ENCODE measurements at regions not wholly inside any gene's neighbourhood (a gene's known extent, or its start where the extent isn't known, plus 50 kb on each side); places are given as distances from the start of the nearest gene placed in this dataset.

GRCh38 chr5:9832921-9833320 lies 202.8 kb upstream of the TAS2R1 start:
- Mint-ChIP-seq H3K9me3 (peaks cover 0 to 4% (median 0%) of the 10 kb centered on the region in 11 donors), H3K36me3 (no peaks in the 10 kb centered on the region), H3K4me1 (no peaks in the 10 kb centered on the region), H3K4me3 (no peak overlapping the region), H3K27ac (no peak overlapping the region), H3K27me3 (peaks cover 0 to 10% (median 0%) of the 10 kb centered on the region in 5 donors)
- no peak for ATAC-seq
- Histone ChIP-seq H3K27me3 (ENCODE audit: control insufficient read depth in 2 of 2, insufficient read depth in 2 of 2, low read length in 2 of 2) (no peaks in the 10 kb centered on the region), H3K36me3 (ENCODE audit: control insufficient read depth in 2 of 3, insufficient read depth in 3 of 3, low read length in 3 of 3) (no peaks in the 10 kb centered on the region), H3K27ac (ENCODE audit: low read depth, low read length) (no peak overlapping the region), H3K9me3 (ENCODE audit: control insufficient read depth in 2 of 3, low read length in 3 of 3) (no peaks in the 10 kb centered on the region), H3K4me3 (ENCODE audit: low read length) (no peak overlapping the region), H3K4me1 (ENCODE audit: control insufficient read depth in 2 of 2, insufficient read depth in 2 of 2, low read length in 2 of 2) (no peaks in the 10 kb centered on the region)
- DNase-seq, result no peak
- POLR2A ChIA-PET, result no interaction called here
- CTCF ChIA-PET, result no interaction called here
- intact Hi-C loops (cut with micrococcal nuclease), result no loop called here

- no peak for DNase-seq
- no peak for ATAC-seq
- Histone ChIP-seq H3K4me3 (ENCODE audit: low read length) (no peak overlapping the region), H3K27ac (ENCODE audit: low read depth, low read length) (no peak overlapping the region), H3K36me3 (ENCODE audit: control insufficient read depth in 2 of 3, insufficient read depth in 3 of 3, low read length in 3 of 3) (no peaks in the 10 kb centered on the region), H3K4me1 (ENCODE audit: control insufficient read depth in 2 of 2, insufficient read depth in 2 of 2, low read length in 2 of 2) (no peaks in the 10 kb centered on the region), H3K9me3 (ENCODE audit: control insufficient read depth in 2 of 3, low read length in 3 of 3) (no peaks in the 10 kb centered on the region), H3K27me3 (ENCODE audit: control insufficient read depth in 2 of 2, insufficient read depth in 2 of 2, low read length in 2 of 2) (no peaks in the 10 kb centered on the region)
- no peaks in the 10 kb centered on the region for H3K36me3 Mint-ChIP-seq
- intact Hi-C loops (cut with micrococcal nuclease), result no loop called here
- H3K27ac Mint-ChIP-seq, result no peak overlapping the region
- H3K4me1 Mint-ChIP-seq, result no peaks in the 10 kb centered on the region
- H3K9me3 Mint-ChIP-seq, result peaks cover 0 to 7% (median 0%) of the 10 kb centered on the region in 11 donors
- no peak overlapping the region for H3K4me3 Mint-ChIP-seq
- CTCF ChIA-PET, result no interaction called here
- peaks cover 0 to 15% (median 0%) of the 10 kb centered on the region in 5 donors for H3K27me3 Mint-ChIP-seq
- POLR2A ChIA-PET, result no interaction called here
Measured at GRCh38 chr5:9831823-9832222, 201.7 kb upstream of the TAS2R1 start.

- ATAC-seq, result no peak
- Histone ChIP-seq H3K27me3 (ENCODE audit: control insufficient read depth in 2 of 2, insufficient read depth in 2 of 2, low read length in 2 of 2) (no peaks in the 10 kb centered on the region), H3K27ac (ENCODE audit: low read depth, low read length) (no peak overlapping the region), H3K4me3 (ENCODE audit: low read length) (no peak overlapping the region), H3K4me1 (ENCODE audit: control insufficient read depth in 2 of 2, insufficient read depth in 2 of 2, low read length in 2 of 2) (no peaks in the 10 kb centered on the region), H3K36me3 (ENCODE audit: control insufficient read depth in 2 of 3, insufficient read depth in 3 of 3, low read length in 3 of 3) (no peaks in the 10 kb centered on the region), H3K9me3 (ENCODE audit: control insufficient read depth in 2 of 3, low read length in 3 of 3) (no peaks in the 10 kb centered on the region)
- Mint-ChIP-seq H3K4me1 (no peaks in the 10 kb centered on the region), H3K27me3 (peaks cover 0 to 15% (median 0%) of the 10 kb centered on the region in 5 donors), H3K27ac (no peak overlapping the region), H3K4me3 (no peak overlapping the region), H3K36me3 (no peaks in the 10 kb centered on the region), H3K9me3 (peaks cover 0 to 8% (median 0%) of the 10 kb centered on the region in 11 donors)
- no peak for DNase-seq
- CTCF ChIA-PET, result no interaction called here
- intact Hi-C loops (cut with micrococcal nuclease), result no loop called here
- POLR2A ChIA-PET, result no interaction called here
Measured at GRCh38 chr5:9830184-9830583, 200.0 kb upstream of the TAS2R1 start.

GRCh38 chr5:9829621-9830020 lies 199.5 kb upstream of the TAS2R1 start:
- H3K4me1 ChIP-seq (ENCODE audit: control insufficient read depth in 2 of 2, insufficient read depth in 2 of 2, low read length in 2 of 2), result no peaks in the 10 kb centered on the region
- Mint-ChIP-seq H3K27ac (no peak overlapping the region), H3K9me3 (peaks cover 0 to 8% (median 0%) of the 10 kb centered on the region in 11 donors), H3K4me1 (no peaks in the 10 kb centered on the region), H3K27me3 (peaks cover 0 to 15% (median 0%) of the 10 kb centered on the region in 5 donors), H3K4me3 (no peak overlapping the region), H3K36me3 (no peaks in the 10 kb centered on the region)
- no peaks in the 10 kb centered on the region for H3K36me3 ChIP-seq (ENCODE audit: control insufficient read depth in 2 of 3, insufficient read depth in 3 of 3, low read length in 3 of 3)
- no peaks in the 10 kb centered on the region for H3K27me3 ChIP-seq (ENCODE audit: control insufficient read depth in 2 of 2, insufficient read depth in 2 of 2, low read length in 2 of 2)
- ChIA-PET POLR2A (no interaction called here), CTCF (no interaction called here)
- intact Hi-C loops (cut with micrococcal nuclease), result no loop called here
- ATAC-seq (no peak), DNase-seq (no peak)
- no peak overlapping the region for H3K4me3 ChIP-seq (ENCODE audit: low read length)
- H3K9me3 ChIP-seq (ENCODE audit: control insufficient read depth in 2 of 3, low read length in 3 of 3), result no peaks in the 10 kb centered on the region
- no peak overlapping the region for H3K27ac ChIP-seq (ENCODE audit: low read depth, low read length)

GRCh38 chr5:9820691-9821449 lies 190.7 kb upstream of the TAS2R1 start:
- H3K4me1 ChIP-seq (ENCODE audit: control insufficient read depth in 2 of 2, insufficient read depth in 2 of 2, low read length in 2 of 2), result no peaks in the 10 kb centered on the region
- CTCF ChIA-PET, result no interaction called here
- no peaks in the 10 kb centered on the region for H3K9me3 ChIP-seq (ENCODE audit: control insufficient read depth in 2 of 3, low read length in 3 of 3)
- peaks cover 0 to 4% (median 0%) of the 10 kb centered on the region in 5 donors for H3K27me3 Mint-ChIP-seq
- H3K4me3 Mint-ChIP-seq, result no peak overlapping the region
- intact Hi-C loops (cut with micrococcal nuclease), result no loop called here
- POLR2A ChIA-PET, result no interaction called here
- DNase-seq, result no peak
- no peaks in the 10 kb centered on the region for H3K27me3 ChIP-seq (ENCODE audit: control insufficient read depth in 2 of 2, insufficient read depth in 2 of 2, low read length in 2 of 2)
- H3K27ac Mint-ChIP-seq, result no peak overlapping the region
- H3K4me1 Mint-ChIP-seq, result peaks cover 0 to 2% (median 0%) of the 10 kb centered on the region in 7 donors
- no peaks in the 10 kb centered on the region for H3K36me3 Mint-ChIP-seq
- no peak for ATAC-seq
- H3K9me3 Mint-ChIP-seq, result peaks cover 0 to 8% (median 1%) of the 10 kb centered on the region in 11 donors
- H3K27ac ChIP-seq (ENCODE audit: low read depth, low read length), result no peak overlapping the region
- H3K4me3 ChIP-seq (ENCODE audit: low read length), result no peak overlapping the region
- H3K36me3 ChIP-seq (ENCODE audit: control insufficient read depth in 2 of 3, insufficient read depth in 3 of 3, low read length in 3 of 3), result no peaks in the 10 kb centered on the region

- Histone ChIP-seq H3K4me1 (ENCODE audit: control insufficient read depth in 2 of 2, insufficient read depth in 2 of 2, low read length in 2 of 2) (no peaks in the 10 kb centered on the region), H3K9me3 (ENCODE audit: control insufficient read depth in 2 of 3, low read length in 3 of 3) (no peaks in the 10 kb centered on the region), H3K36me3 (ENCODE audit: control insufficient read depth in 2 of 3, insufficient read depth in 3 of 3, low read length in 3 of 3) (no peaks in the 10 kb centered on the region), H3K4me3 (ENCODE audit: low read length) (no peak overlapping the region), H3K27ac (ENCODE audit: low read depth, low read length) (no peak overlapping the region), H3K27me3 (ENCODE audit: control insufficient read depth in 2 of 2, insufficient read depth in 2 of 2, low read length in 2 of 2) (no peaks in the 10 kb centered on the region)
- Mint-ChIP-seq H3K27me3 (peaks cover 0 to 4% (median 0%) of the 10 kb centered on the region in 5 donors), H3K4me1 (peaks cover 0 to 2% (median 0%) of the 10 kb centered on the region in 7 donors), H3K4me3 (no peak overlapping the region), H3K36me3 (no peaks in the 10 kb centered on the region), H3K27ac (no peak overlapping the region), H3K9me3 (peaks cover 0 to 12% (median 0%) of the 10 kb centered on the region in 11 donors)
- DNase-seq (no peak), ATAC-seq (no peak)
- intact Hi-C loops (cut with micrococcal nuclease), result no loop called here
- CTCF ChIA-PET, result no interaction called here
- POLR2A ChIA-PET, result no interaction called here
Measured at GRCh38 chr5:9818340-9818845, 188.2 kb upstream of the TAS2R1 start.

- H3K36me3 Mint-ChIP-seq, result no peaks in the 10 kb centered on the region
- intact Hi-C loops (cut with micrococcal nuclease), result no loop called here
- Histone ChIP-seq H3K27ac (ENCODE audit: low read depth, low read length) (no peak overlapping the region), H3K27me3 (ENCODE audit: control insufficient read depth in 2 of 2, insufficient read depth in 2 of 2, low read length in 2 of 2) (no peaks in the 10 kb centered on the region), H3K36me3 (ENCODE audit: control insufficient read depth in 2 of 3, insufficient read depth in 3 of 3, low read length in 3 of 3) (no peaks in the 10 kb centered on the region), H3K9me3 (ENCODE audit: control insufficient read depth in 2 of 3, low read length in 3 of 3) (no peaks in the 10 kb centered on the region), H3K4me3 (ENCODE audit: low read length) (no peak overlapping the region), H3K4me1 (ENCODE audit: control insufficient read depth in 2 of 2, insufficient read depth in 2 of 2, low read length in 2 of 2) (no peaks in the 10 kb centered on the region)
- peaks cover 0 to 4% (median 0%) of the 10 kb centered on the region in 5 donors for H3K27me3 Mint-ChIP-seq
- CTCF ChIA-PET, result no interaction called here
- no peak overlapping the region for H3K4me3 Mint-ChIP-seq
- peaks cover 0 to 12% (median 0%) of the 10 kb centered on the region in 11 donors for H3K9me3 Mint-ChIP-seq
- no peak overlapping the region for H3K27ac Mint-ChIP-seq
- ATAC-seq, result no peak
- no peak for DNase-seq
- POLR2A ChIA-PET, result no interaction called here
- peaks cover 0 to 2% (median 0%) of the 10 kb centered on the region in 7 donors for H3K4me1 Mint-ChIP-seq
Measured at GRCh38 chr5:9817819-9818218, 187.7 kb upstream of the TAS2R1 start.
